Right atrium auricular region (tissue), 2 donors: ENCODE measurements at regions not wholly inside any gene's neighbourhood (a gene's known extent, or its start where the extent isn't known, plus 50 kb on each side); places are given as distances from the start of the nearest gene placed in this dataset.

Experiments
- DNase-seq: peaks from one replicate; pipeline ENCODE4 v3.0.0-alpha.2; 2019; ENCODE audit warnings: low spot score
- H3K27ac ChIP-seq, 2 donors: fragments of 200-600 bp; sonication (generic); 1 replicate in 1 of 2; 2 replicates in 1 of 2; pipeline ENCODE4 v1.5.1; 2016 to 2019
- H3K27me3 ChIP-seq, 2 donors: fragments of 200-600 bp; sonication (generic); one replicate each; pipeline versions ENCODE4 v1.5.1 to v1.6.0; 2017 to 2019
- H3K36me3 ChIP-seq: fragments of 200-600 bp; sonication (generic); one replicate; pipeline ENCODE4 v1.5.1; 2016
- H3K4me1 ChIP-seq, 2 donors: fragments of 200-600 bp; sonication (generic); one replicate each; pipeline versions ENCODE4 v1.5.1 to v1.6.0; 2017 to 2019
- H3K4me3 ChIP-seq, 2 donors: fragments of 200-600 bp; sonication (generic); 1 replicate in 1 of 2; 2 replicates in 1 of 2; pipeline ENCODE4 v1.5.1; 2017 to 2019; ENCODE audit warnings: mild to moderate bottlenecking in 1 of 2, moderate library complexity in 1 of 2
- H3K9me3 ChIP-seq, 2 donors: fragments of 200-600 bp; sonication (generic); one replicate each; pipeline ENCODE4 v1.5.1; 2019
- CTCF ChIP-seq, 2 donors: fragments of 200-600 bp; sonication (generic); IDR thresholded peaks; one replicate each; pipeline ENCODE4 v1.5.1; 2019; ENCODE audit warnings: antibody characterized with exemption in 2 of 2

- DNase-seq: no peak
- TF ChIP-seq CTCF (IDR thresholded peaks at IDR 0.05): no peak
- Histone ChIP-seq H3K27me3 (no peaks in the 10 kb centered on the region), H3K4me3 (no peak overlapping the region), H3K36me3 (no peaks in the 10 kb centered on the region), H3K9me3 (no peaks in the 10 kb centered on the region), H3K4me1 (no peaks in the 10 kb centered on the region), H3K27ac (no peak overlapping the region)
Measured at GRCh38 chr6:115363379-115363778, 697.3 kb downstream of the FRK start.

- no peak for TF ChIP-seq CTCF (IDR thresholded peaks at IDR 0.05)
- Histone ChIP-seq H3K27ac (no peak overlapping the region), H3K4me1 (no peaks in the 10 kb centered on the region), H3K27me3 (no peaks in the 10 kb centered on the region), H3K9me3 (no peaks in the 10 kb centered on the region), H3K36me3 (no peaks in the 10 kb centered on the region), H3K4me3 (no peak overlapping the region)
- no peak for DNase-seq
Measured at GRCh38 chr6:115362234-115362633, 698.5 kb downstream of the FRK start.

- no peak for TF ChIP-seq CTCF (IDR thresholded peaks at IDR 0.05)
Measured at GRCh38 chr6:115360602-115361325, 699.9 kb downstream of the FRK start.

GRCh38 chr6:115358616-115359015 lies 702.1 kb downstream of the FRK start:
- H3K27me3 ChIP-seq: no peaks in the 10 kb centered on the region
- TF ChIP-seq CTCF (IDR thresholded peaks at IDR 0.05): no peak
- H3K36me3 ChIP-seq: no peaks in the 10 kb centered on the region
- no peak overlapping the region for H3K4me3 ChIP-seq
- no peaks in the 10 kb centered on the region for H3K9me3 ChIP-seq
- no peak for DNase-seq
- H3K27ac ChIP-seq: no peak overlapping the region
- H3K4me1 ChIP-seq: no peaks in the 10 kb centered on the region

More at GRCh38 chr6:115360602-115361325, 699.9 kb downstream of the FRK start:
- Histone ChIP-seq H3K36me3 (no peaks in the 10 kb centered on the region), H3K4me1 (no peaks in the 10 kb centered on the region), H3K27me3 (no peaks in the 10 kb centered on the region), H3K27ac (no peak overlapping the region), H3K4me3 (no peak overlapping the region), H3K9me3 (no peaks in the 10 kb centered on the region)
- no peak for DNase-seq

GRCh38 chr6:115356371-115356770 lies 704.3 kb downstream of the FRK start:
- TF ChIP-seq CTCF (IDR thresholded peaks at IDR 0.05): no peak
- no peaks in the 10 kb centered on the region for H3K27me3 ChIP-seq
- no peak overlapping the region for H3K4me3 ChIP-seq
- no peaks in the 10 kb centered on the region for H3K4me1 ChIP-seq
- no peak for DNase-seq
- H3K27ac ChIP-seq: no peak overlapping the region
- no peaks in the 10 kb centered on the region for H3K9me3 ChIP-seq
- H3K36me3 ChIP-seq: no peaks in the 10 kb centered on the region

- no peak for TF ChIP-seq CTCF (IDR thresholded peaks at IDR 0.05)
- Histone ChIP-seq H3K36me3 (no peaks in the 10 kb centered on the region), H3K27me3 (no peaks in the 10 kb centered on the region)
Measured at GRCh38 chr6:115323001-115323400, 737.7 kb downstream of the FRK start.

More at GRCh38 chr6:115323001-115323400, 737.7 kb downstream of the FRK start:
- H3K4me1 ChIP-seq: no peaks in the 10 kb centered on the region
- DNase-seq: no peak
- H3K9me3 ChIP-seq: no peaks in the 10 kb centered on the region
- no peak overlapping the region for H3K4me3 ChIP-seq
- H3K27ac ChIP-seq: no peak overlapping the region
